ENCODE measurements at regions not wholly inside any gene's neighbourhood (a gene's known extent, or its start where the extent isn't known, plus 50 kb on each side); places are given as distances from the start of the nearest gene placed in this dataset.

DNA sequence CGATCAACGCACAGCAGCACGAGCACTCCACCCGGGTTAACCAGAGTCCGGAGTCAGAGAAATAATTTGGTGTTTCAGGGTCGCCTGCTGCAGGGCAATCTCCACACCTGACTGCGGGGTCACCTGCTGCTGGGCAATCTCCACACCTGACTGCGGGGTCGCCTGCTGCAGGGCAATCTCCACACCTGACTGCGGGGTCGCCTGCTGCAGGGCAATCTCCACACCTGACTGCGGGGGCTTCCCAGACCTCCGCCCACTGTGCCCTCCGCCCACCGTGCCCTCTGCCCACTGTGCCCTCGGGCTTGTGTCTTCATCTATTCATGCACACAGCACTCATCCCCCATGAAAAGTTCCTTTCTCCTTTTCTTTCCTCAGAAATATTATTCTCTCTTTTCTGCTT, 500.2 kb upstream of the SALL3 start:
- no peak for DNase-seq
- CTCF ChIA-PET = no interaction called here
- ATAC-seq = no peak
- no peaks in the 10 kb centered on the region for H3K27me3 ChIP-seq (ENCODE audit: control insufficient read depth in 2 of 2, insufficient read depth in 2 of 2, low read length in 2 of 2)
- H3K27ac Mint-ChIP-seq = no peak overlapping the region
- no peaks in the 10 kb centered on the region for H3K36me3 ChIP-seq (ENCODE audit: control insufficient read depth in 2 of 3, insufficient read depth in 3 of 3, low read length in 3 of 3)
- H3K4me1 Mint-ChIP-seq = peaks cover 0 to 4% (median 0%) of the 10 kb centered on the region in 7 donors
- H3K36me3 Mint-ChIP-seq = no peaks in the 10 kb centered on the region
- no peak overlapping the region for H3K27ac ChIP-seq (ENCODE audit: low read depth, low read length)
- peaks cover 0 to 16% (median 0%) of the 10 kb centered on the region in 5 donors for H3K27me3 Mint-ChIP-seq
- H3K9me3 Mint-ChIP-seq = peaks cover 0 to 5% (median 0%) of the 10 kb centered on the region in 11 donors
- no peak overlapping the region for H3K4me3 ChIP-seq (ENCODE audit: low read length)
- H3K4me3 Mint-ChIP-seq = no peak overlapping the region
- POLR2A ChIA-PET = no interaction called here
- H3K4me1 ChIP-seq (ENCODE audit: control insufficient read depth in 2 of 2, insufficient read depth in 2 of 2, low read length in 2 of 2) = no peaks in the 10 kb centered on the region
- intact Hi-C loops (cut with micrococcal nuclease) = no loop called here
- H3K9me3 ChIP-seq (ENCODE audit: control insufficient read depth in 2 of 3, low read length in 3 of 3) = no peaks in the 10 kb centered on the region

DNA sequence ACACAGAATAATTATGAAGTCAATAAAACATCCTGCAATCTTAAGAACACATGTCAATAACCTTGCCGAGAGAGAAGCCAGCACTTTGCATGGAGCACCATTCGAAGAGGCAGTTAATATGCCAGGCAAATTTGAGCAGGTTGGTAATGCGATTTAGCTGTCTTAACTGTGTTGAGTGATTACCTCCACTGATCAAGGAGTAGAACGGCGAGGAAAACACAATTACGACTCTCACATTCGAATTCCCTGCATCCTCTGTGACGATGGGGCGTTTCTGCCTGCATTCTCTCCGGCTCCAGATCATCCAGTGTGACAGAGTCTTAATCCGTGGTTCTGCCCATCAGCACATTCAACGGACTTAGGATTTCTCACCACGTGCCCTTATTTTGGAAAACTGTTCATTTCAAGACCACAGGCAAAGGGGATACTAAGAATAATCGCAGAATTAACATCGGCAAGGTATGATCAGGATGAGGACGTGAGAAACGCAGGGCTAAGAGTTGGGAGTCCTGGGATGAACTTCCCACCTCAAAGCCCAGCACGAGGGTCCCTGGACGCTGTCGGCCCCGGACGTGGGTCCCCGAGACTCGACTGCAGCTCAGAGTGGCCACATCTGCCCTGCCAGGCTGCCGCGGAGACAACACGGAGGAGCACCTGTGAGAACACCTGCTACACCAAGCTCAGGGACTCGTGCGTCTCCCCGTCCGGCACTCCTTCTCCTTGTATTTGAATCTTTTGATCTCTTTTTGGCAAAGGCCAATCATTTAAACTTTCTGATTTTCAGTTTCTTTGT, 499.2 kb upstream of the SALL3 start:
- ChIA-PET CTCF (no interaction called here), POLR2A (no interaction called here)
- intact Hi-C loops (cut with micrococcal nuclease) = no loop called here

GRCh38 chr18:78482378-78482777, 497.2 kb upstream of the SALL3 start:
- Histone ChIP-seq H3K4me3 (ENCODE audit: low read length) (no peak overlapping the region), H3K36me3 (ENCODE audit: control insufficient read depth in 2 of 3, insufficient read depth in 3 of 3, low read length in 3 of 3) (no peaks in the 10 kb centered on the region), H3K9me3 (ENCODE audit: control insufficient read depth in 2 of 3, low read length in 3 of 3) (no peaks in the 10 kb centered on the region), H3K4me1 (ENCODE audit: control insufficient read depth in 2 of 2, insufficient read depth in 2 of 2, low read length in 2 of 2) (no peaks in the 10 kb centered on the region), H3K27ac (ENCODE audit: low read depth, low read length) (no peak overlapping the region), H3K27me3 (ENCODE audit: control insufficient read depth in 2 of 2, insufficient read depth in 2 of 2, low read length in 2 of 2) (no peaks in the 10 kb centered on the region)
- Mint-ChIP-seq H3K9me3 (peaks cover 0 to 7% (median 3%) of the 10 kb centered on the region in 11 donors), H3K27me3 (peaks cover 0 to 23% (median 6%) of the 10 kb centered on the region in 5 donors), H3K4me3 (no peak overlapping the region), H3K4me1 (peaks cover 0 to 4% (median 0%) of the 10 kb centered on the region in 7 donors), H3K36me3 (peaks cover 0 to 4% (median 0%) of the 10 kb centered on the region in 5 donors), H3K27ac (no peak overlapping the region)
- ChIA-PET POLR2A (no interaction called here), CTCF (no interaction called here)
- DNase-seq = no peak
- intact Hi-C loops (cut with micrococcal nuclease) = no loop called here
- no peak for ATAC-seq

More for the DNA sequence above, 499.2 kb upstream of the SALL3 start:
- Mint-ChIP-seq H3K27ac (no peak overlapping the region), H3K9me3 (peaks cover 0 to 5% (median 0%) of the 10 kb centered on the region in 11 donors), H3K4me3 (no peak overlapping the region), H3K4me1 (peaks cover 0 to 4% (median 0%) of the 10 kb centered on the region in 7 donors), H3K36me3 (no peaks in the 10 kb centered on the region), H3K27me3 (peaks cover 0 to 16% (median 0%) of the 10 kb centered on the region in 5 donors)
- Histone ChIP-seq H3K27ac (ENCODE audit: low read depth, low read length) (no peak overlapping the region), H3K9me3 (ENCODE audit: control insufficient read depth in 2 of 3, low read length in 3 of 3) (no peaks in the 10 kb centered on the region), H3K36me3 (ENCODE audit: control insufficient read depth in 2 of 3, insufficient read depth in 3 of 3, low read length in 3 of 3) (no peaks in the 10 kb centered on the region), H3K4me1 (ENCODE audit: control insufficient read depth in 2 of 2, insufficient read depth in 2 of 2, low read length in 2 of 2) (no peaks in the 10 kb centered on the region), H3K4me3 (ENCODE audit: low read length) (no peak overlapping the region), H3K27me3 (ENCODE audit: control insufficient read depth in 2 of 2, insufficient read depth in 2 of 2, low read length in 2 of 2) (no peaks in the 10 kb centered on the region)
- ATAC-seq (no peak), DNase-seq (no peak)

DNA sequence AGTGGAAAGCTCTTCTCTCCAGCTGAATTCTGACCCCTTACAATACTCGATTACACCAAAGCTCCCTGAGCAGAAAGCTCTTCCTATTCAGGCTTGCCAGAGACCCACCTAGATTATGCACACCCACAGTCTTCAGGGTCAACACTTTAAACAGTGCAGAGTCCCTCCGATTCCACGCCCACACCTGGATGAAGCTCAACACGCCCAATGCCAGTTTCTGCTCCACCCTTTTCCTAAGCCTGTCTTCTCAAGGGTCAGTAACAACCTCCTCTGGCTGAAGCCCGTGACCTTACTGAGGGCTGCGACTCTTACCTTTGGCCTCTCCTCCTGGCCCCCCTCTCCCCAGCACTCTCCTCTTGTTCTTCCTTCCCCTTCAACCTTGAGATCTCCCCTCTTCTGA, 492.0 kb upstream of the SALL3 start:
- DNase-seq (no peak), ATAC-seq (no peak)
- H3K4me1 ChIP-seq (ENCODE audit: control insufficient read depth in 2 of 2, insufficient read depth in 2 of 2, low read length in 2 of 2) = no peaks in the 10 kb centered on the region
- H3K4me3 ChIP-seq (ENCODE audit: low read length) = no peak overlapping the region
- no peak overlapping the region for H3K4me3 Mint-ChIP-seq
- intact Hi-C loops (cut with micrococcal nuclease) = no loop called here
- CTCF ChIA-PET = no interaction called here
- H3K27ac Mint-ChIP-seq = no peak overlapping the region
- no peaks in the 10 kb centered on the region for H3K27me3 ChIP-seq (ENCODE audit: control insufficient read depth in 2 of 2, insufficient read depth in 2 of 2, low read length in 2 of 2)
- H3K27me3 Mint-ChIP-seq = peaks cover 0 to 19% (median 6%) of the 10 kb centered on the region in 5 donors
- peaks cover 0 to 6% (median 0%) of the 10 kb centered on the region in 3 experiments for H3K9me3 ChIP-seq (ENCODE audit: control insufficient read depth in 2 of 3, low read length in 3 of 3)
- POLR2A ChIA-PET = no interaction called here
- H3K27ac ChIP-seq (ENCODE audit: low read depth, low read length) = no peak overlapping the region
- no peaks in the 10 kb centered on the region for H3K4me1 Mint-ChIP-seq
- peaks cover 0 to 14% (median 8%) of the 10 kb centered on the region in 11 donors for H3K9me3 Mint-ChIP-seq
- peaks cover 0 to 4% (median 0%) of the 10 kb centered on the region in 5 donors for H3K36me3 Mint-ChIP-seq
- H3K36me3 ChIP-seq (ENCODE audit: control insufficient read depth in 2 of 3, insufficient read depth in 3 of 3, low read length in 3 of 3) = no peaks in the 10 kb centered on the region

DNA sequence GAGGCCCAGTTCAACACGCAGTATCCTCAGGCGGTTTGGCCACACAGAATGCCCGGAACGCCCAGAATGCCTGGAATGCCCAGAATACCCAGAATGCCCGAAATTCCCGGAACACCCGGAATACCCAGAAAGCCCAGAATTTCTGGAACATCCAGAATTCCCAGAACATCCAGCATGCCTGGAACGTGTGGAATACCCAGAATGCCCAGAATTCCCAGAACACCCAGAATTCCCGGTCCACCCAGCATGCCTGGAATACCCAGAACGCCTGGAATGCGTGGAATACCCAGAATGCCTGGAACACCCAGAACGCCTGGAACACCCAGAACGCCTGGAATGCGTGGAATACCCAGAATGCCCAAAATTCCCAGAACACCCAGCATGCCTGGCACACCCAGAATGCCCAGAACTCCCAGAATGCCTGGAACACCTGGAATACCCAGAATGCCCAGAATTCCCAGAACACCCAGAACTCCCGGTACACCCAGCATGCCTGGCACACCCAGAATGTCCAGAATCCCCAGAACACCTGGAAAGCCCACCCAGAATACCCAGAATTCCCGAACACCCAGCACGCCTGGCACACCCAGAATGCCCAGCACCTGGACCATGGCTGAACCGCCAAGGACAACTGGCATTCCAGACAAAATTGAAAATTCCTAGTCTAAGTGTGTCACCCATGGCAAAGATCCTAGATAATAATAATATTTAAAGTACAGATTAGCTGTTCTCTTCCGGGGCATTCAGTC, 487.4 kb upstream of the SALL3 start:
- intact Hi-C loops (cut with micrococcal nuclease) = no loop called here
- no peak for ATAC-seq
- H3K36me3 ChIP-seq (ENCODE audit: control insufficient read depth in 2 of 3, insufficient read depth in 3 of 3, low read length in 3 of 3) = no peaks in the 10 kb centered on the region
- H3K9me3 Mint-ChIP-seq = peaks cover 0 to 18% (median 8%) of the 10 kb centered on the region in 11 donors
- H3K27me3 ChIP-seq (ENCODE audit: control insufficient read depth in 2 of 2, insufficient read depth in 2 of 2, low read length in 2 of 2) = no peaks in the 10 kb centered on the region
- no peak overlapping the region for H3K27ac ChIP-seq (ENCODE audit: low read depth, low read length)
- DNase-seq = no peak
- H3K4me3 ChIP-seq (ENCODE audit: low read length) = no peak overlapping the region
- ChIA-PET POLR2A (no interaction called here), CTCF (no interaction called here)
- peaks cover 0 to 10% (median 3%) of the 10 kb centered on the region in 5 donors for H3K27me3 Mint-ChIP-seq
- H3K4me1 Mint-ChIP-seq = no peaks in the 10 kb centered on the region
- no peak overlapping the region for H3K4me3 Mint-ChIP-seq
- H3K36me3 Mint-ChIP-seq = peaks cover 0 to 1% (median 0%) of the 10 kb centered on the region in 5 donors
- no peak overlapping the region for H3K27ac Mint-ChIP-seq
- H3K4me1 ChIP-seq (ENCODE audit: control insufficient read depth in 2 of 2, insufficient read depth in 2 of 2, low read length in 2 of 2) = no peaks in the 10 kb centered on the region
- H3K9me3 ChIP-seq (ENCODE audit: control insufficient read depth in 2 of 3, low read length in 3 of 3) = peaks cover 0 to 6% (median 0%) of the 10 kb centered on the region in 3 experiments

DNA sequence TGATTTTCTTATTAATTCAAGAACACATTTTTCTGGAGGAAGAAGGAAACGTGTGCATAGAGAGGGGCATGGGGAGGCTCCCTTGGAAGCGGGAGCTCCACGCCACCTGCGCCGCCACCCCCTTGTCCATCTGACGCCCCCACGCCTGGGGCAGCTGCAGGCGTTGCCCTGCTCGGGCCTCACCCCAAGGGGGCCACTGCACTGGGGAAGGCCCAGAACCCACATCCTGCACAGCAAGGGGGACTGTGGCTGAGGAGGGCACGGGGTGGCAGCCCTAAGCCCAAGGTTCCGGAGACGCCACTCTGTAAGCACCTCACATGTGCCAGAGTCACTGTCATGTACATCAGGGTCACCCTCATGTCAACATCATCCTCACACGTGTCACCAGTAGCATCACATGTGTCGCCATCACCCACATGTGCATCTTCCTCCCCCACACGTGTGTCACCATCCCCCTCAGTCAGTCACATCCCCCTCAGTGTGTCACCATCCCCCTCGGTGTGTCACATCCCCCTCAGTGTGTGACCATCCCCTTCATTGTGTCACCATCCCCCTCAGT, 486.7 kb upstream of the SALL3 start:
- Histone ChIP-seq H3K4me3 (ENCODE audit: low read length) (no peak overlapping the region), H3K9me3 (ENCODE audit: control insufficient read depth in 2 of 3, low read length in 3 of 3) (peaks cover 0 to 6% (median 0%) of the 10 kb centered on the region in 3 experiments), H3K27me3 (ENCODE audit: control insufficient read depth in 2 of 2, insufficient read depth in 2 of 2, low read length in 2 of 2) (no peaks in the 10 kb centered on the region), H3K4me1 (ENCODE audit: control insufficient read depth in 2 of 2, insufficient read depth in 2 of 2, low read length in 2 of 2) (no peaks in the 10 kb centered on the region), H3K27ac (ENCODE audit: low read depth, low read length) (no peak overlapping the region), H3K36me3 (ENCODE audit: control insufficient read depth in 2 of 3, insufficient read depth in 3 of 3, low read length in 3 of 3) (no peaks in the 10 kb centered on the region)
- ATAC-seq (no peak), DNase-seq (no peak)
- ChIA-PET POLR2A (no interaction called here), CTCF (no interaction called here)
- Mint-ChIP-seq H3K9me3 (peaks cover 0 to 18% (median 8%) of the 10 kb centered on the region in 11 donors), H3K36me3 (peaks cover 0 to 1% (median 0%) of the 10 kb centered on the region in 5 donors), H3K4me3 (no peak overlapping the region), H3K27me3 (peaks cover 0 to 7% (median 0%) of the 10 kb centered on the region in 5 donors), H3K4me1 (peaks cover 0 to under 1% (median 0%) of the 10 kb centered on the region in 7 donors), H3K27ac (no peak overlapping the region)
- intact Hi-C loops (cut with micrococcal nuclease) = no loop called here
